ENCODE measurements at regions not wholly inside any gene's neighbourhood (a gene's known extent, or its start where the extent isn't known, plus 50 kb on each side); places are given as distances from the start of the nearest gene placed in this dataset.

- no peak for DNase-seq
Observed at GRCh38 chr22:48249713-48250268, 1487.3 kb downstream of the TBC1D22A start.

- no peak for DNase-seq
Observed at GRCh38 chr22:48248901-48249455, 1486.5 kb downstream of the TBC1D22A start.

GRCh38 chr22:48247829-48248228 lies 1485.4 kb downstream of the TBC1D22A start:
- DNase-seq: no peak

DNA sequence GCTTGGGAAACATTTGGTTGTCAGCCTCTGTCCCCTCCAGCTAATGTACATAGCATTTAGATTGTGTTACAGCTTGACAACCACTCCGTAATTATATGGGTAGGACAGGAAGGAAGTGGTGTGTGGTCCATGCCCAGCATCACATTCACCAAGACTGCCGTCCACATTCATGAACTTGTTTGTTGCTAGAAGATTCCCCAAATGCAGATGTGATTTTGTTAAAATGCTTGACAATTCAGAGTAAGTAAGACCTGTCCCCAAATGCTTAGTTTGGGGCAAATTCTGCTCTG lies 1482.7 kb downstream of the TBC1D22A start:
- no peak for DNase-seq

- DNase-seq: no peak
Observed at GRCh38 chr22:48244388-48245195, 1482.1 kb downstream of the TBC1D22A start.

GRCh38 chr22:48242461-48242864 lies 1480.0 kb downstream of the TBC1D22A start:
- no peak for DNase-seq

GRCh38 chr22:48241658-48242057 lies 1479.2 kb downstream of the TBC1D22A start:
- no peak for DNase-seq

DNA sequence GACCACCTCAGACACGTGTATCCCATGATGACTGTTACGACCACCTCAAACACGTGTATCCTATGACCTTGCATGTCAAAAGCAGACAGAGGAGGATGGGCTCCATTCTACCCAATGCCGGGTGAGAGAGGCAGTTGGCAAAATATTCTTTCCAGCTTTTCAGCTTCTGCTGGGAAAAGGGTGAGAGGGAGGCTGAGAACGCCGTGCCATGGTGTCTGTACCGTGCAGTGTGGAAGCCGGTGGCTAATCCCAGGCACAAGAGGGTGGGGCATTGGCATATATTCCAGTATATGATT lies 1478.4 kb downstream of the TBC1D22A start:
- no peak for DNase-seq

DNA sequence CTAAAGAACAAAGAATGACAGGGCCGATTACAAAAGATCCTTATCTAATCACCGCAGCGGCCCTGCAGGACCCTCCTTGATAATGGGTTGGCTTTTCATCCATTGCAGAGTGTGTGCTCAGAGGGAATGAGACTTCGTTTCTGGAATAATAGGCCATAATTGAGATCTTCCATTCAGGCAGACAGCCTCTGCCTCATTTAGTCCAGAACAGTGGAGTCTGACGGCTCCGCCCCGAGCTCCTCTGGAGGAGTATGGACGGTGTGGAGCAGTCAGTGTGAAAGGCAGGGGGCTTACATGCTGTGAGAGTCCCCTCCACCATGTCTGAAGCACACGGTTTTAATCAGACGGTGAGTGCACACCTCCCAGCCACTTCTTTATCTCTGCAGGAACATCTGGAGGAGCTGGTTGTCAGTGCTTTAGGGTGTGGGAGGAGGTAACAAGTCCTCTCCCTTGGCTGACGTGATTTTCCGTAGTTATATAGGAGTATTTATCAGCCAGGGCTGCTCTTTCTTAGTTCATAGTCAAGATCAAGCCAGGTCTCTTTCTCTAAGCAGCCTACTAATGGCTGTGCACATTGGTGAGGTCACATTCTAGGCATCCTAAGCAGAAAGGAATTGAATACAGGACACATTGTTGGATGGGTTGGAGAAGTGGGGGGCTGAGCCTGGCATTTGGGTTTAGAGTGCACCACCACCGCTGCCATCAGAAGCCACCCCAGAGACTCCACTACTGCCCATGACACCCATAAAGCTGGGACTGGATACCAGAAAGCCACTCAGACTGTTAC lies 1477.9 kb downstream of the TBC1D22A start:
- DNase-seq: no peak

- no peak for DNase-seq
Observed at GRCh38 chr22:48239461-48240147, 1477.2 kb downstream of the TBC1D22A start.

GRCh38 chr22:48238966-48239365 lies 1476.5 kb downstream of the TBC1D22A start:
- DNase-seq: no peak

DNA sequence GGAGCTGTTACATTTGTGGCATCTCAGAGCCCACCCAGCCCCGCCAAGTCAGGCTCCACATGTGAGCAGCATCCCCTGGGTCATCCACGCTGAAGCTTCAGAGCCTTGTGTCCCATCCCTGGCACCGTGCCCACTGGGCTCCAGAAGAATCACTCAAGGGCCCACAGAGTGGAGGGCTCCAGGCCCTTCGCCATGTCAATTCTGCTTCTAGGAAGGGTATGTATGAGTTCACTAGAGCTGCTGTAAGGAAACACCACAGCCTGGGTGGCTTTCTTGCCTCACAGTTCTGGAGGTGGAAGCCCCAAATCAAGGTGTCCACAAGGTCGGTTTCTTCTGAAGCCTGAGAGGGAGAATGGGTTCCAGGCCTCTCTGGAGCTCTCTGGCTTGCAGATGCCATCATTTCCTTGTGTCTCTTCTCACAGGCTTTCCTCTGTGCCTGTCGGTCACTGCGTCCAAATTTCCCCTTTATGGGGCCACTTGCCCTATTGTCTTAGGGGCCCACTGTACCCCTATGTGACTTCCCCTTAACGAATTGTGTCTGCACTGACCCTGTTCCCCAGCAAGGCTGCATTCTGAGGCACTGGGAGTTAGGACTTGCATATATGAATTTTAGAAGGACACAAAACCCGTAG lies 1476.0 kb downstream of the TBC1D22A start:
- DNase-seq: no peak

DNA sequence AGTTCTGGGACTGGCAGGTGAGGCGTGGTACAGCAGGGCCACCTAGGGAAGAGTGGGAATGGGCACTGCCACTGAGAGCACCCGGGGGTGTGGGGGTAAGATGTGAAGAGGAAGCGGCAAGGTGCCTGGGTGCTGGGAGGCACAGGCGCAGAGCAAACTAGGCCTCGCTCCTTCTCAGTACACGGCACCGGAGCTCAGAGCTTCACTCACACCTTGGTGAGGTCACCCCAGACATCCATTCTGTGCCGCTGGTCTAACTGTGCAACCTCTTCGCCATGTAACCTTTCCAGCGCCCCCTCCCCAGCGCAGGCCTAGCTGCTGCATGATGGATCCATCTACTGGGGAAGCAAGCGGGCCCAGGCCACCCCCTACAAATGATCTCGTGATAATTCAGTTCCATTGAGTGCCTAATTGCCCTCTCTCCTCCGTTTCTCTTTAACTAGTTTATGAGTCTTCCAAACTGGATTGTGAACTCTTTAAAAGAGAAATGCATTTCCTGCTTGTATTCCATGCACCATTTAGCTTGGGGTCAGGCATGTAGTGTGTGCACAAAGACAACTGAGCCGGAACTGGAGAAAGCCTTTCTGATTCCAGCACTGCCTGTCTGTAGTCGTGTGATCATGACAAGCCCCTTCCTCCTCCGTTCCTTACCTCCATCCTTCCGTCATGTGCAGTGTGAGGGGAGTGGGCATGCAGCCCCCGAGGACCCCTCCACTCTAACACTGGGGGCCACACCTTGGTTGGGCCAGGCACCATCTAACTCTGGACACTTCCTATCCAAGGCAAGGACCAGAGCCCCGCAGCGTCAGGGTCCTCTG lies 1475.2 kb downstream of the TBC1D22A start:
- no peak for DNase-seq

GRCh38 chr22:48236261-48236660 lies 1473.8 kb downstream of the TBC1D22A start:
- DNase-seq: no peak

DNA sequence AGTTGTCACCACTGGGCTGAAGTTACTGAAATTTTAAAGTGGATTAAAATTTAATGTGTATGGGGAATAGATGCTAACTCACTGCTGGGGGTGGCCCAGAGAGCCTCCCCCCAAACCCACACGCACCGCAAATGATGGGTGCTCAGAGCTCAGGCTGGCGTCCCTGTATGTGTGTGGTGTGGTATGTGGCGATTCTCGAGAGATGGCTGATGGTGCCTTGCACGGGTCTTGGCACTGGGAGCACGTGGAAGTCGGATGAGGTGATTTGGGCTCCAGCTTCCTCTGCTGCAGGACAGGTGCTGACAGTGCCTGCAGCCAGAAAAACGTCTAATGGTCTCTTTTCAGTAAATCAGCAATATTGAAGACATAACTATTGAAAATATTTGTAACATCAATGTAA lies 1473.3 kb downstream of the TBC1D22A start:
- no peak for DNase-seq

- DNase-seq: no peak
Observed at GRCh38 chr22:48234011-48234410, 1471.6 kb downstream of the TBC1D22A start.

GRCh38 chr22:48233586-48233985 lies 1471.1 kb downstream of the TBC1D22A start:
- DNase-seq: no peak

DNA sequence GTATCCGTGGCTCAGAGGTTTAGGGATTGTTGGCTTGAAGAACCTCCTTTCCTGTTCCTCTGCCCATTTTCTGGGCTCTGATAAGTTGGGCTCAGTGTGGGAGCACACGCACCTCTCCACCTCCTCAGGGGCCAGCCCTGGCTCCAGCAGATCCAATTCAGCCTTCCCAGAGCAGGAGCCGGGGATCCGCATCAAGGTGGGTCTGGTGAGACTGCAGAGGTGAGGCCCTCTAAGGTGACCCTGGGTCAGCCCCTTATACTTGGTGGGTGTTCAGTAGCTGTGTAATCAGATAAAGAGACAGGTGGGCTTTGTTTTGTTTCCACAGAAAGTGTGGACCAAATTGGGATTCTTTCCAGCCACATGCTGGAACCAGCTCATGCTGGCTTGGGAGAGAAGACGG lies 1466.0 kb downstream of the TBC1D22A start:
- DNase-seq: no peak

- no peak for DNase-seq
Observed at GRCh38 chr22:48227341-48228018, 1465.0 kb downstream of the TBC1D22A start.

DNA sequence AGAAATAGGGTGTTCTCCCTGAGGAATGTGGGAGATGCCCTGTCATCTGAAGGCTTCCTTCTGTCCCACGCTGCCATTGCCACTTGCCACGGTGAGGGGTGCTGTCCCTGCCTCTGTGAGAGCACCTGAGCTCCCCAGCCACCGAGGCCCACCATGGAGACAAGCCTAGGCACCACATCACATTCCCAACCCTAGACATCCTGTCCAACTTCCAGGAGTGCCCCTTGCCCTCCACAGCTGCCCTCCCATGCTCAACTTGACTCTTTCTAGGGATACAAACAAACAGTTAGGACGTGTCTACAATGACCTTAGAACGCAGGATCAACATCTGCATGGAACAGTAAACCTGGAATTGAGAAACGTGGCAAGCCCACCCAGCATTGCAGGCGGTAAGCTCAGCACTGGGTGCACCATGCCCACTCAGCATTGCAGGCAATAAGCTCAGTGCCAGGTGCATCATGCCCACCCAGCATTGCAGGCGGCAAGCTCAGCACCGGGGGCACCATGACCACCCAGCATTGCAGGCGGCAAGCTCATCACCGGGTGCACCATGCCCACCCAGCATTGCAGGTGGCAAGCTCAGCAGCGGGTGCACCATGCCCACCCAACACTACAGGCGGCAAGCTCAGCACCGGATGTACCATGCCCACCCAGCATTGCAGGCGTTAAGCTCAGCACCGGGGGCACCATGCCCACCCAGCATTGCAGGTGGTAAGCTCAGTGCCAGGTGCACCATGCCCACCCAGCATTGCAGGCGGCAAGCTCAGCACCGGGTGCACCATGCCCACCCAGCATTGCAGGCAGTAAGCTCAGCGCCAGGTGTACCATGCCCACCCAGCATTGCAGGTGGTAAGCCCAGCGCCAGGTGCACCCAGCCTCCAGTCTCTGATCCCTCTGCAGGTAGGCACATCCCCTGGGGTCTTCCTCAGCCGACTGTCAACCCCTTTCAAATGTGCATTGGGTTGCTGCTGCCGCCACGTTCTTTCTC lies 1463.9 kb downstream of the TBC1D22A start:
- DNase-seq: no peak
